ENCODE measurements at regions not wholly inside any gene's neighbourhood (a gene's known extent, or its start where the extent isn't known, plus 50 kb on each side); places are given as distances from the start of the nearest gene placed in this dataset.
"Not testable (repeated sequence)": the region's sequence is repeated elsewhere in the genome, so short reads cannot be mapped to it uniquely, and the experiment has no call there.

GRCh38 chr3:99559196-99559595 is 79.2 kb upstream of the COL8A1 start:
- H3K4me1 Mint-ChIP-seq (ENCODE audit: low read depth), result no peaks in the 10 kb centered on the region
- DNase-seq (no peak), ATAC-seq (ENCODE audit: poor library complexity) (no peak)
- CTCF ChIA-PET, result no interaction called here
- H3K4me3 ChIP-seq (ENCODE audit: low read length), result no peak overlapping the region
- H3K27me3 Mint-ChIP-seq, result no peaks in the 10 kb centered on the region
- H3K9me3 Mint-ChIP-seq, result peaks cover 7% of the 10 kb centered on the region
- H3K9me3 ChIP-seq (ENCODE audit: control insufficient read depth in 1 of 2, insufficient read depth in 1 of 2, low read length in 2 of 2), result peaks cover 0 to 4% of the 10 kb centered on the region in 2 experiments
- TF ChIP-seq CTCF (IDR thresholded peaks at IDR 0.05), result no peak
- no peak overlapping the region for H3K4me3 Mint-ChIP-seq
- H3K27ac ChIP-seq (ENCODE audit: low read depth in 1 of 2, low read length in 2 of 2), result no peak overlapping the region
- POLR2A ChIA-PET, result no interaction called here
- H3K36me3 ChIP-seq (ENCODE audit: insufficient read depth, low read length), result no peaks in the 10 kb centered on the region
- H3K27ac Mint-ChIP-seq, result no peak overlapping the region
- no peaks in the 10 kb centered on the region for H3K4me1 ChIP-seq (ENCODE audit: insufficient read depth, low read length)
- no peaks in the 10 kb centered on the region for H3K36me3 Mint-ChIP-seq (ENCODE audit: low read depth)
- intact Hi-C loops (cut with DNase I, micrococcal nuclease), result no loop called here
- H3K27me3 ChIP-seq (ENCODE audit: control insufficient read depth in 1 of 2, insufficient read depth in 2 of 2, low read length in 2 of 2), result no peaks in the 10 kb centered on the region

GRCh38 chr3:99555885-99556284 is 82.5 kb upstream of the COL8A1 start:
- H3K27ac ChIP-seq (ENCODE audit: low read depth in 1 of 2, low read length in 2 of 2); H3K4me1 Mint-ChIP-seq (ENCODE audit: low read depth); CTCF ChIA-PET; H3K4me3 Mint-ChIP-seq; H3K27me3 ChIP-seq (ENCODE audit: control insufficient read depth in 1 of 2, insufficient read depth in 2 of 2, low read length in 2 of 2); DNase-seq; H3K27me3 Mint-ChIP-seq; H3K4me1 ChIP-seq (ENCODE audit: insufficient read depth, low read length); H3K36me3 ChIP-seq (ENCODE audit: insufficient read depth, low read length); POLR2A ChIA-PET; ATAC-seq (ENCODE audit: poor library complexity); H3K27ac Mint-ChIP-seq; H3K4me3 ChIP-seq (ENCODE audit: low read length); H3K9me3 Mint-ChIP-seq; intact Hi-C loops (cut with DNase I, micrococcal nuclease); H3K36me3 Mint-ChIP-seq (ENCODE audit: low read depth); H3K9me3 ChIP-seq (ENCODE audit: control insufficient read depth in 1 of 2, insufficient read depth in 1 of 2, low read length in 2 of 2): not testable (repeated sequence)

- Mint-ChIP-seq H3K27ac (no peak overlapping the region), H3K27me3 (peaks cover 8% of the 10 kb centered on the region), H3K4me1 (ENCODE audit: low read depth) (no peaks in the 10 kb centered on the region), H3K4me3 (no peak overlapping the region), H3K36me3 (ENCODE audit: low read depth) (no peaks in the 10 kb centered on the region), H3K9me3 (peaks cover 2% of the 10 kb centered on the region)
- Histone ChIP-seq H3K36me3 (ENCODE audit: insufficient read depth, low read length) (no peaks in the 10 kb centered on the region), H3K4me1 (ENCODE audit: insufficient read depth, low read length) (no peaks in the 10 kb centered on the region), H3K4me3 (ENCODE audit: low read length) (no peak overlapping the region), H3K27ac (ENCODE audit: low read depth in 1 of 2, low read length in 2 of 2) (no peak overlapping the region), H3K9me3 (ENCODE audit: control insufficient read depth in 1 of 2, insufficient read depth in 1 of 2, low read length in 2 of 2) (peaks cover 0 to 4% of the 10 kb centered on the region in 2 experiments), H3K27me3 (ENCODE audit: control insufficient read depth in 1 of 2, insufficient read depth in 2 of 2, low read length in 2 of 2) (no peaks in the 10 kb centered on the region)
- CTCF ChIA-PET, result no interaction called here
- intact Hi-C loops (cut with DNase I, micrococcal nuclease), result no loop called here
- TF ChIP-seq CTCF (IDR thresholded peaks at IDR 0.05), result no peak
- ATAC-seq (ENCODE audit: poor library complexity), result no peak
- DNase-seq, result no peak
- POLR2A ChIA-PET, result no interaction called here
These were observed 86.9 kb upstream of the COL8A1 start for GRCh38 chr3:99551520-99551919.

- intact Hi-C loops (cut with DNase I, micrococcal nuclease), result no loop called here
- ATAC-seq (ENCODE audit: poor library complexity), result no peak
- no peak for DNase-seq
- H3K27ac ChIP-seq (ENCODE audit: low read depth in 1 of 2, low read length in 2 of 2), result no peak overlapping the region
- Mint-ChIP-seq H3K9me3 (peaks cover 2% of the 10 kb centered on the region), H3K27ac (no peak overlapping the region), H3K36me3 (ENCODE audit: low read depth) (no peaks in the 10 kb centered on the region), H3K4me1 (ENCODE audit: low read depth) (no peaks in the 10 kb centered on the region), H3K4me3 (no peak overlapping the region), H3K27me3 (peaks cover 8% of the 10 kb centered on the region)
- no peaks in the 10 kb centered on the region for H3K27me3 ChIP-seq (ENCODE audit: control insufficient read depth in 1 of 2, insufficient read depth in 2 of 2, low read length in 2 of 2)
- TF ChIP-seq CTCF (IDR thresholded peaks at IDR 0.05), result no peak
- POLR2A ChIA-PET, result no interaction called here
- CTCF ChIA-PET, result no interaction called here
- H3K4me1 ChIP-seq (ENCODE audit: insufficient read depth, low read length), result no peaks in the 10 kb centered on the region
- no peaks in the 10 kb centered on the region for H3K9me3 ChIP-seq (ENCODE audit: control insufficient read depth in 1 of 2, insufficient read depth in 1 of 2, low read length in 2 of 2)
- H3K4me3 ChIP-seq (ENCODE audit: low read length), result no peak overlapping the region
- no peaks in the 10 kb centered on the region for H3K36me3 ChIP-seq (ENCODE audit: insufficient read depth, low read length)
These were observed 88.3 kb upstream of the COL8A1 start for GRCh38 chr3:99549957-99550603.

Data from CD4-positive, alpha-beta T cell (primary cell).